NB4 (cell line): ENCODE measurements at regions not wholly inside any gene's neighbourhood (a gene's known extent, or its start where the extent isn't known, plus 50 kb on each side); places are given as distances from the start of the nearest gene placed in this dataset.

Experiments used
- DNase-seq: peaks from one replicate; pipeline ENCODE4 v3.0.0; 2010; ENCODE audit warnings: low read depth
- H3K4me3 ChIP-seq: one replicate; pipeline ENCODE4 v1.5.1; 2011; ENCODE audit warnings: mild to moderate bottlenecking, low read depth, low read length, moderate library complexity
- MYC ChIP-seq: IDR thresholded peaks from 2 replicates; pipeline ENCODE4 v1.6.1; 2011; ENCODE audit warnings: low read depth, low read length
- POLR2A ChIP-seq: IDR thresholded peaks from 2 replicates; pipeline ENCODE4 v1.6.1; 2011; ENCODE audit warnings: mild to moderate bottlenecking; ENCODE audit not compliant: insufficient read length; ENCODE audit errors: extremely low read depth
- TF ChIP-seq, protein P1 (sequence below): IDR thresholded peaks from one replicate; pipeline ENCODE4 v1.5.1; 2012; ENCODE audit warnings: low read depth, low read length
- TF ChIP-seq, protein P2 (sequence below): IDR thresholded peaks from 2 replicates; pipeline ENCODE4 v1.6.1; 2011; ENCODE audit warnings: low read depth, low read length

DNA sequence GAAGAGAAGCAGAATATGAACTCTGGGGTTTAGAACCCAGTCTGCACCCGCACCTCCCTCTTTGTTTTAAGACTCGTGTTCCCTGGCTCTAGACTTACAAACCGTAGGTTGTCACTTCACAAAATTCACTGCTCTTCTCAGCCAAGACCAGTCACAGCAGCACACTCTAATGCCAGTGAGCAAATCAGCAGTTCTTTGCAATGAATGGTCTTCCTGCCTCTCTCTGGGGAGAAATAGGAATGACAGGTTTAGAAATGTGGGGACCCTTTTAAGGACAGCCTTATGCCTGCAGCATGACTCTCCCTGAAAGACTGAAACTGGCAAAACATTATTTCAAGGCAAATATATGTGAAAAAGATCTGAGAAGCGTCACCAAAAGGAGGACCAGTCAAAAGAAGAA, 156.9 kb downstream of the KCTD15 start:
- TF ChIP-seq, protein P1, sequence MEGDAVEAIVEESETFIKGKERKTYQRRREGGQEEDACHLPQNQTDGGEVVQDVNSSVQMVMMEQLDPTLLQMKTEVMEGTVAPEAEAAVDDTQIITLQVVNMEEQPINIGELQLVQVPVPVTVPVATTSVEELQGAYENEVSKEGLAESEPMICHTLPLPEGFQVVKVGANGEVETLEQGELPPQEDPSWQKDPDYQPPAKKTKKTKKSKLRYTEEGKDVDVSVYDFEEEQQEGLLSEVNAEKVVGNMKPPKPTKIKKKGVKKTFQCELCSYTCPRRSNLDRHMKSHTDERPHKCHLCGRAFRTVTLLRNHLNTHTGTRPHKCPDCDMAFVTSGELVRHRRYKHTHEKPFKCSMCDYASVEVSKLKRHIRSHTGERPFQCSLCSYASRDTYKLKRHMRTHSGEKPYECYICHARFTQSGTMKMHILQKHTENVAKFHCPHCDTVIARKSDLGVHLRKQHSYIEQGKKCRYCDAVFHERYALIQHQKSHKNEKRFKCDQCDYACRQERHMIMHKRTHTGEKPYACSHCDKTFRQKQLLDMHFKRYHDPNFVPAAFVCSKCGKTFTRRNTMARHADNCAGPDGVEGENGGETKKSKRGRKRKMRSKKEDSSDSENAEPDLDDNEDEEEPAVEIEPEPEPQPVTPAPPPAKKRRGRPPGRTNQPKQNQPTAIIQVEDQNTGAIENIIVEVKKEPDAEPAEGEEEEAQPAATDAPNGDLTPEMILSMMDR: no peak
- TF ChIP-seq, protein P2, sequence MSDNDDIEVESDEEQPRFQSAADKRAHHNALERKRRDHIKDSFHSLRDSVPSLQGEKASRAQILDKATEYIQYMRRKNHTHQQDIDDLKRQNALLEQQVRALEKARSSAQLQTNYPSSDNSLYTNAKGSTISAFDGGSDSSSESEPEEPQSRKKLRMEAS: no peak
- TF ChIP-seq MYC: no peak
- no peak for TF ChIP-seq POLR2A
- H3K4me3 ChIP-seq: no peak overlapping the region
- DNase-seq: no peak

DNA sequence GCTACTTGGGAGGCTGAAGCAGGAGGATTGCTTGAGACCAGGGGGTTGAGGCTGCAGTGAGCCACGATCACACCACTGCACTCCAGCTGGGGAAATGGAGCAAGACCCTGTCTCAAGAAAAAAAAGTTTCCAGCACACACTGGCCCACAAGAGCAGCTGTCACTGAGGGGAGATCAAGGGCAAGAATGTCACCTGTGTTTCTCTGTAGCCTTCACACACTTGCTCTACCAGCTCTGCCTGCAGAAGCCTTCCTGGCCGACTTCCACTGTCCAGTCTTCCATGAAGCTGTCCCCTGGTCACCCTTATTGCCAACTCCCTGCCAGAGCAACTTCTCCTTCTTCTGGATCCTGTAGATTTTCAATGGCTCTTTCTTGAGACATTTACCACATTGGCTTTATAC, 158.0 kb downstream of the KCTD15 start:
- H3K4me3 ChIP-seq: no peak overlapping the region
- DNase-seq: no peak
- TF ChIP-seq MYC: no peak
- TF ChIP-seq POLR2A: no peak
- TF ChIP-seq, protein P2: no peak
- TF ChIP-seq, protein P1: no peak

DNA sequence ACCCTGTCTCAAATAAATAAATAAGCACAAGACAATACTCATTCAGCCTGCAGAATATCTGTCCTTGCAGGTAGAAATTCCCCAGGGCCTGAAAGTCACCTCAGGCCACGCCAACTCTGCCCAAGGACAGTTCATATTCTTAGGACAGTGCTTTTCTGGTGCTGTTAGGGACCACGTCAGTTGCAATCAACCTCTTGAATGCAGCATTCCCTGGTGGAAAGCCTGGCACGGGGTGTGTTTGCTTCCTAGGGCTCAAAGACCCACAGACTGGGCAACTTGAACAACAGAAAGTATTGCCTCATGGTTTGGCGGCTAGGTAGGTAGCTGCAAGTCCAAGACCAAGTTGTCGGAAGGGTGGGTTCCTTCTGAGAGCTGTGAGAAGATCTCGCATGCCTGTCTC, 160.3 kb downstream of the KCTD15 start:
- H3K4me3 ChIP-seq: no peak overlapping the region
- TF ChIP-seq, protein P1: no peak
- no peak for TF ChIP-seq MYC
- TF ChIP-seq POLR2A: no peak
- TF ChIP-seq, protein P2: no peak
- no peak for DNase-seq

DNA sequence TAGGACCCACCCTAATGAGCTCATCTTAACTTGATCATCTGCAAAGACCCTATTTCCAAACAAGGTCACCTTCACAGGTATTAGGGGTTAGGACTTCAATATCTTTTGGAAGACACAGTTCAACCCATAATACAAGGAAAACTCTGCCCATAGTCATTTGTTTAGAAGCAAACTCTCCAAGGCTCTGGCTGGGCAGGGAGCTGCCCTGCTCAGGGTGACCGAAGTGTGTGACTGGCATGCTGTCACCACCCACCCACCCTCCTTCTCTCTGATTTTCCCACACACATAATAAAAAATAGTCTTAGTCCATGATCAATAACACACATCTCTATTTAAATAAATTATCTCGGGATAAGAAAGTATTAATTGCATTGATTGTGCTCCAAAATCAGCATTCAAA, 161.1 kb downstream of the KCTD15 start:
- TF ChIP-seq POLR2A (no peak), MYC (no peak)
- TF ChIP-seq, protein P1: no peak
- TF ChIP-seq, protein P2: no peak
- H3K4me3 ChIP-seq: no peak overlapping the region

DNA sequence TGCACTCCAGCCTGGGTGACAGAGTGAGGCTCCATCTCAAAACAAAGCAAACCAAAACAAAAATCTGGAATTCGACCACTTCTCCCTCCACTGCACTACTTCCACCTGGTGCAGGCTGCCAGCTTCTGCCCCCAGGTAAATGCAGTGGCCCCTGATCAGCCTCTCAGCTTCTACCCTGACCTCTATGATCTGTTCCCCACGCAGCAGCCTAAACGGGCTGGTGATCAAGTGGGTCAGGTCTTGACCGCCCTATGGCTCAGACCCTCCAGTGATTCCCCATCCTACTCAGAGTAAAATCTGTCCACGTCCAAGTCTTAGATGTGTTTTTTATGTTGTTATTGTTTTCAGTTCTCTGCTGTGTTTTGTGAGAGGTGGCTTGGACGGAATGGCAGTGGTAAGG, 163.9 kb downstream of the KCTD15 start:
- no peak overlapping the region for H3K4me3 ChIP-seq
- no peak for TF ChIP-seq MYC
- TF ChIP-seq, protein P1: no peak
- no peak for TF ChIP-seq POLR2A
- TF ChIP-seq, protein P2: no peak
- no peak for DNase-seq

More for the DNA sequence above, 161.1 kb downstream of the KCTD15 start:
- no peak for DNase-seq

DNA sequence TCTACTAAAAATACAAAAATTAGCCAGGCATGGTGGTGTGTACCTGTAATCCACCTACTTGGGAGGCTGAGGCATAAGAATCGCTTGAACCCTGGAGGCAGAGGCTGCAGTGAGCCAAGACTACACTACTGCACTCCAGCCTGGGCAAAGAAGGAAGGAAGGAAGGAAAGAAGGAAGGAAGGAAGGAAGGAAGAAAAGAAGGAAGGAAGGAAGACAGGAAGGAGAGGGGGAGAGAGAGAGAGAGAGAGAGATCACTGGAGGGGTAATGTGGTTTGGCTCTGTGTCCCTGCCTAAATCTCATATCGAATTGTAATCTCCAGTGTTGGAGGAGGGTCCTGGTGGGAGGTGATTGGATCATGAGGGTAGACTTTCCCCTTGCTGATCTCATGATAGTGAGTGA, 165.5 kb downstream of the KCTD15 start:
- TF ChIP-seq, protein P2: no peak
- TF ChIP-seq MYC (no peak), POLR2A (no peak)
- TF ChIP-seq, protein P1: no peak
- no peak for DNase-seq
- H3K4me3 ChIP-seq: no peak overlapping the region
